NCI-H1105 (cell line): ENCODE measurements at regions not wholly inside any gene's neighbourhood (a gene's known extent, or its start where the extent isn't known, plus 50 kb on each side); places are given as distances from the start of the nearest gene placed in this dataset.

ENCODE experiments used
- DNase-seq: peaks from one replicate; lab custom pipeline; 2025; lab: John Stamatoyannopoulos, UW

DNA sequence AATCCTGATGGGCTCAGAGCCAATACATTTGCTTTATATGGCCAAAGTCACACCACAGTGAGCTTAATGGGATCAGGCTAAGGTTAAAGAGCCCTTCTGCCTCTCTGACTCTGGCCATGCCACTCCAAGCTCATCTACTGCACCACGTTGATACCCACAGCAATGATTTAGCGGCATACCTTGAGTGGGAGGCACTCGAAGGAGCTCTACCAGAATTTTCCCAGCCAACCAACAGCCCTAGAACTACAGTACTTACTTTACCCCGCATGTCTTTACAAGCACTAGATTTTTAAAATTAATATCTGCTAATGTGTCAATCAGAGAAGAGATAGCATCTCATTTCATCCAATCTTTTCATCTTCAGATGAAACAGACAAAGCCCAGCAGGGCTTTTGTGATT is 300.5 kb downstream of the GRIN2B start:
- no peak for DNase-seq

DNA sequence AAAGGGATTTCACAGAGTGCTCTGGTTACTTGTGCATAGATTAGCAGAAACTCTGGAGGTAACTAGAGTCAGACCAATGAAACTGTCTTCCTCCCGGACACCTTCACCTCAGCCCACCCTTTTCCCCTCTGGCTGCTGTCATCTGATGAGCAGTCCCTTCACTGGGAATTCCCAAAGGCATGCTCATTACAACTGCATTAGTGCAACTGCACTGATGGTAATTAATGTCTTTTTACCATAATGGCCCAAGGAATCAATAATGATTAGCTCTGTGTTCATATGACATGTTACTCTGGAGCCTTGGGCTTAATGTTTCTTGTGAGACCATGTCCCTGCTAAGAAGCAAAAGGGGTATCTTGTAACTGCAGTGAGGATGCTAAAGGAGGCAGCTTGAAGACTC is 304.5 kb downstream of the GRIN2B start:
- no peak for DNase-seq

DNA sequence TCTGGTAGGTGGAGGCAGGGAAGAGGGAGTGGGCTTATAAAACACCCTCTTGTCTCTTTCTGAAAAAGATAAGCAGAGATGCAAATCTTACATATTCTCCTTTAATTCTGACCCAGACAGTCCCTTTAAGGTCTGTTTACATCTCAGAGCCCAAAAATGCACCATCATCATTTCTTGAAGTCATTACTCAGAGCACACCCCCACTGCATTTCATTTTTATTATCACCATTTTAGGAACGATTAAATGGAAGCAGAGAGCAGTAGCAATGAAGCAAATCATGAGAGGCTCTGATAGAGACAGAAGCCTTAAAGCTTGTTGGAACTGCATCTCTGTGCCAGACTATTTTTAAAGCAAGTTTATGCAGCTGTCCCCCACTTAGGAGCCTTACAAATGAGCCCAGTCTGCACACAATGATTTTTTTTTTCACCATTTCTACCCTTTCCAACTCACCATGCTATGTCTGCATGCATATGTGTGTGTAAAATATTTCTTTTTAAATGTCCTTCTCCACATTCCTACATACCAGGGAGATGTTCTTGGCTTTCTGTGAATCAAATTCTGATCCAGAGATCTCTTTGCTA is 311.0 kb downstream of the GRIN2B start:
- DNase-seq: no peak

DNA sequence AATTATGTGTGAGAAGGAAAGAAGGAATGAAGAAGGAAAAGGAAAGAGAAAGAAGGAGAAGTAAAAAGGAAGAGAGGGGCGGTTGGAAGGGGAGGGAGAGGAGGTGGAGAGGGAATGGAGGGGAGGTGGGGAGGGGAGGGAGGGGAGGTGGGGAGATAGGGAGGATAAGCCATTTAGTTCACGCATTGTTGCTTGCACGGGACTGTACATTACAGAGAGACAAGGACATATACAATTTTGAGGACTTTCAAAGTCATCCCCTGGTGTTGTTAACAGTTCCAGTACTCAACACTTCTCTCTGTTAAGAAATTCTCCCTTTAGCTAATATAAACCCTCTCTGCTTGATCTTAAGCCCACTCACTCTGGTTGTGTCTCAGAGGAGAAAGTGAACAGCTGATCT is 312.5 kb downstream of the GRIN2B start:
- no peak for DNase-seq

DNA sequence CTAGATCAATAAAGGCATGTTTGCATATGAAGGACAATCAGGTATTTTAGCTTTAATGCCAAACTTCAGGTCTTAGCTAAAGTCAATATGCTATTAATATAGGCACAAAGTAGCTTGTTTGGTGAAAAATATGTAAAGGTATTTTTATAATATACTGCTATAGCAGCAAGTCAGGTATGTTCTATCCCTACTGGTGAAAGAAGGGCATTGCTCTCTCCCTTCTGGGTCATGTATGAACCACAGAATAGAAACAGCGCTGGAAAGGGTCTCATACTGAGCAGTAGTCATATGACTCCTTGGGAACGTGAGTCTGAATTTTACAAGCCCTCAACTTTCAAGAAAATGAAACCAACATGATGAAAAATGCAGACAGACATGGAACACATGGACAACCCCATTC is 314.6 kb downstream of the GRIN2B start:
- DNase-seq: no peak

DNA sequence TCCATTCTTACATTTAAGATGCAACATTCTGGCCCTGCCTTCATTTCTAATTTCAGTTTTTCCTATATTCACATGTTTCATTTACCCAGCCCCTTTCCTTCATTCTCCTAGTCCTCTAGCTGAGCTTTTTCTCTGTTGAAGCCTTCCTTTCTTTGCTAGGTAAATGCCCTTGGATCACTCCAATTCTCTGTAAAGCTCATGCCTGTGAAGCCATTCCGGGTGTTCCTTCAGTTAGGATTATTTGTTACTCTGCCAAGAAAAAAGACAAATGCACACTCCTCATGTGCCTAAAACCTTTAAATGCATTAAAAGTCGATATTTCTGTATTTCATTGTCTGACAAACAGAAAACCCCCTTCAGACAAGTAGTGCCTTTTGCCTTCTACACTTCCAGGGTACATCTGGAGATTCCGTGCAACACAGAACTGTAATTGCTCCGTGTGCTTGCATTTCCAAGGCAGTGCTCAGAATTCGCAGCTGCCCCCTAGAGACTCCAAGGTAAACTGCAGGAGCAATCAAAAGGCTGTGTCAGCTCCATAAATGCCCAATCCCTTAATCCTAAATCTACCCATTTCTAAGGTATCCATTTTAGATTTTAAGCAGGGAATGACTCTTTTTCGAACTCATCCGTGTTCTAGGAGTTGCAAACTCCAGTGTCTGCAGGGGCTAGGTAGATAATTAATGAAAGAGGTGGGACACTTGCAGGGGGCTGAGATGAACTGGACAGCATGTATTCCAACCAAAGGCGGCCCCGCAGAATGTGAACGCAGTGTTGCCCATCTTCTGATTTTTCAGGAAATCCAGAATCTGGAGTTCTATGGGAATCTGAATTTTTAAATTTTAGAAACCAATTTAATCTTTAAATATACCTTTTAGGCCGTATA is 320.2 kb downstream of the GRIN2B start:
- peak; percentile 46 for DNase-seq

DNA sequence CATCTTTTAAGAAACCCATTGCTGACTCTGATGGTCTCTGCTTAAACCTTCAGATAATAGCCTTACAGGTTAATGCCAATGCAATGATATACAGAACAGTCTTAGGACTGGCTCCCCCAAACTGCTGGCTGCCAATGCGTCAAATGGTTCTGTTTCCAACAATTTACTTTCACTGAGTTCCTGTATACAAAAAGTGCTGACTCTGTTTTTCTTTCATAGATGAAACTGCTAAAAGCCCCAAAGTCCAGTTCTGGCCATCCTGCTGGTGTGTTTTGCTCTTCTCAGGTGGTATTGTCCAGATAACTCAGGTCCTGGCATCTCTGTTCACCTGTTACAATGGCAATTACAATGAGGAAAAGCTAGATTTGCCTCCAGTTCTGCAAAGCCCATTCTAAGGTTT is 326.9 kb downstream of the GRIN2B start:
- DNase-seq: no peak

DNA sequence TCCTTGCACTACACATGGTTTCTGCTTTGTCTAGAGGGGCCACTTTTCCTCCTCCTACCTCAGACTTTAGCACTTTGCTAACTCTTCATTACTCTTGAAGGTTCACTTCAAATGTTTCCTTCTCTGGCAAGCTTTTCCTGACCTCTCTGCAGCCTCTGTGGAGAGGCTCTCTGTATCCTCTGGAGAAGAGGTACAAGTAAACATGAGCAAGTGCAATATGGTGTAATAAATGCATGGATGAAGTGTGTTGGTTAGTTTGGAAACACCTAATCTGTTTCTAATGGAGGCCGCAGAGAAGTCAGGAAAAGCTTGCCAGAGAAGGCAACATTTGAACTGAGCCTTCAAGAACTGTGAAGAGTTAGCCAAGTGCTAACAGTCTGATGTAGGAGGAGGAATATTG is 329.3 kb downstream of the GRIN2B start:
- no peak for DNase-seq

DNA sequence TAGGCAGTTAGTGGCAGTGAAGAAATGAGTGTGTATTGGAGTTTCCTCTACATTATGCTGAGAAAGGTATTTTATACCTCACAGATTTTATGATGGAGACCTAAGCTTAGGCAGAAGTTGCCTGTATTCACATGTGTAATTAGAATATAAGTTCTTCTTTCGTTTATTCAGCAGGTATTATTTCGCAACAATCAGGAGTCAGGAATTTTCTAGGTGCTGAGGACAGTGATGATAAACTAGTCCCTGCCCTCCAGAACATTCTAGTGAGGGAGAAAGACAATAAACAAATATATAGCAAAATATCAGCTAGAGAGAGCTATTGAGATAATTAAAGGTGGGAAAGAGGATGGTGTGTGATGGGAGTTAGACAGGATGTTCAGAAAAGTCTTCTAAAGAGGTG is 345.7 kb downstream of the GRIN2B start:
- no peak for DNase-seq

DNA sequence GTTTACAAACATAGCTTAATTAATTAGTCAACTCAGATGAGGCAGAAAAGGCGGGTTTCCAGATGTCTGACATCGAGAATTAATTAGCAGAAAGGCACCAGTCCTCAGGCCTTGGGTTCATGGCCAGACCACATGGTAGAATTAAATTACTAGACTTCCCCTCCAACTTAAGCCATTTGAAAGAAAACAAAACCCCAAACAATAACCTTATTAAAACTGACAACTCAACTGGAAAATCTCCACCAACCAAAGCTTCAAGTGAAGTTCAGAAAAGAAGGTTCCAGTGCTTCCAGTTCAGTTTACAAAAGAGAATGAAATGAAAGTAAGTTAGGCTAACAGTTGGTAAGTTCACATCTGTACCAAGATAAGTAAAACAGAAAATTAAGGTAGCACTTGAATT is 349.5 kb downstream of the GRIN2B start:
- DNase-seq: no peak

DNA sequence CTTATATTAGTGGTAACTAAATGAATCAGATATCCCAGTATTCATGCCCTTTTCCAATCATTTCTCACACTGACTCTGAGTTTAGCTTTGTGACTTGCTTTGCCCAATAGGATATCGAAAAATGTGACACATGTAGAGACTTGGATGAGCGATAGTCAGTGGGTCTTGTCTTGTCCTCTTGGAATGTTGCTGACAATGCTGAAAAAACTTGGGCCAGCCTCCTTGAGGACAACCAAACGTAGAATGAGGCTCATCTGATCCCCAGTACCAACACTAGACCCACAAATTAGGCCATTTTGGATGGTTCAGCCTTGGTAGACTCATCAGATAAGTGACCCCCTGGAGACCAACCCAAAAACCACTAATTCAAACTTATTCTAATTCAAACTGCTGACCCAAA is 351.0 kb downstream of the GRIN2B start:
- DNase-seq: no peak

DNA sequence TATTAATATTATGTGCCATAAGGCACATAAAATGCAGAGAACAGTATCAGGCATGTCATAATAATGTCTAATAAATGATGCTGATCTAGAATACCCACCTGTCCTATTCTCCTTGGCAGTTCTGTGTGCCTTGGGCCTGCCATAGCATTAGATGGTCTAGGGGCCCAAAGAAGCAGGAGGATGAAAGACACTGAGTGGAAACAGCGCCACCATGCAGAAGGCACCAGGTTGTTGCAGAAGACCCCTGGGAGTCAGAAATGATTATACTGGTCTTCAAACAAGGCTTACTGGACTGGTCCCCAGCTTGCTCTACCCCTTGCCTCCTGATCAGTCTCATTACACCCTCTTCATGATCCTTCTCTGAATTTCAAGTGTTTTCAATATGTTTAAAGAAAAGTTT is 353.3 kb downstream of the GRIN2B start:
- no peak for DNase-seq

DNA sequence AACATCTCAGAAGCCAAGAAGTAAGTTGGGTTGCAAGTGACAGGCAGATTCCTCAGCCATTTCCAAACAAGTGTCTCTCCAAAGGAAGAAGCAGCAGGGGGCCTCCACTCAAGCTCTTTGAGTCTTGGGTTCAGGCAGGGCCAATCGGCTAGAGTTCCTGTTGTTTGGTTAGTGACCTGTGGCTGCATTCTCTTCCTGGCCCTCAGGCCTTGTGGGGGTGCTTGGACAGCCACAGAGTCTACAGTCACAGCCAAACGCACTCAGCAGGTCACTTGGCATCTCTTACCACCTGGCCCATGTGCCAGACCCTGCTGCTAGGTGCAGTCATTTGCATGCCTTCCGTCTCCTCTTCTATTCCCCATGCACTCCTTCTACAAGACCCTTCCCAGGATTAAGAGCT is 353.9 kb downstream of the GRIN2B start:
- DNase-seq: no peak

DNA sequence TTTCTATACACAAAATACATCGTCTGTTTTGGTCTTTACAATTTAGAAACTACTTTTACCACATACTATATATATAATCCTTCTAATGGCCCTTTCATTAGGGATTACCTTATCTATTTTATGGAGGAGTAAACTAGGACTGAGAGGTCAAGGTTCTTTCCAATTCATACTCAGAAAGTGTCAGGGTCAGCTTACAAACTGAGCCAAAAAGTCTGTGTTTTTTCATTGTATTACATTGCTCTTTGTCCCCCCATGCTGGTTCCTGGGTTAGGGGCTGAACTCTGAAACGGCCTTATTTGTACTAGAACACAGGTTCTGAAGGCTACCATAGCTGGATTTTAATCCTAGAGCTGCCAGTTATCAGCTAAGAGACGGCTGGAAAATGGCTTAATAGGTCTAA is 368.1 kb downstream of the GRIN2B start:
- DNase-seq: no peak

DNA sequence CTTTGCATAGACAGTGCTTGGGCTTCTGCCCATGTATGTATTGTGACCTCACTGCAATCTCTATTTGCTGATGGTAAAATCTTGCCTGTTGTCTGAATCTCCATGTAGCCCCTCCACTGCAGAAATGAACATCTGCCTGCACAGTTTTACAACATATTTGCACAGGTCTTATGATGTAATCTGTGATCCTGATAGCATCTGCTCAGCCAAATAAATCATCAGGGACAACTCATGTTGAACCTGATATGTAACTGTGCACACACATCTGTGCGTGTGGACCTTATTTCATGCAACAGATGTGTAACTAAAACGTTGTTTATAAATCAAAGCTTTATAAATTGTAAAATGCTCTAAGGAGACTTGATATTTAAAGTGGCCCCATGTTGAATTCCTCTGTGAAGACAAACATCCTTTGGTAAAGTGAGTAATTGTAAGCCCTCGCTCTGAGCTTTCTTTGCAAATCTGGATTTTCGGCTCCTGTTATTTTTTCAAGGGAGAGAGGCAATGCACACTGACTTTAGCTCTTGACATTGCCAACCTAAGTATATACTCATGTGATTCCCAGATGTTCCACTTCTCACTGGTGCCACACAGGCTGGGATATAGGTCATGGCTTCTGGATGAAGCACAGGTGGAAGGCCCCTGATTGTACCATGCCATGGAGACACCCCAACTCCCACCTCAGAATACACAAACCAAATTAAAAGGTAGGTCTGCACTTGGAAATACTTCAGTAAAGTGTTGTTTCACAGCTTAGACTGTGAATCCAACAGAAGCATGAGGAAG is 371.3 kb downstream of the GRIN2B start:
- DNase-seq: no peak

DNA sequence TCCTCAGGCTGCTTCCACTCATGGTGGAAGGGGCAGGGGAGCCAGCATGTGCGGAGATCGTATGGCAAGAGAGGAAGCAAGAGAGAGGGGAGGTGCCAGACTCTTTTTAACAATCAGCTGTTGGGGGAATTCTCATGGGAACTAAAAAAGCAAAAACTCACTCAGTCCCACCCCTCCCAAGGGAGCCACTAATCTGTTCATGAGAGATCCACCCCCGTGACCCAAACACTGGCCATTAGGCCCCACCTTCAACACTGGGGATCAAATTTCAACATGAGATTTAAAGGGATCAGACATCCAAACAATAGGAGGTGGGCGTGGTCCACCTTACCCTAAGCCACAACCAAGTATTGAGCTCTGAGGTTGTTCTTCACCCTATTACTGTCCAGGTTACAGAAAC is 375.1 kb downstream of the GRIN2B start:
- DNase-seq: no peak

DNA sequence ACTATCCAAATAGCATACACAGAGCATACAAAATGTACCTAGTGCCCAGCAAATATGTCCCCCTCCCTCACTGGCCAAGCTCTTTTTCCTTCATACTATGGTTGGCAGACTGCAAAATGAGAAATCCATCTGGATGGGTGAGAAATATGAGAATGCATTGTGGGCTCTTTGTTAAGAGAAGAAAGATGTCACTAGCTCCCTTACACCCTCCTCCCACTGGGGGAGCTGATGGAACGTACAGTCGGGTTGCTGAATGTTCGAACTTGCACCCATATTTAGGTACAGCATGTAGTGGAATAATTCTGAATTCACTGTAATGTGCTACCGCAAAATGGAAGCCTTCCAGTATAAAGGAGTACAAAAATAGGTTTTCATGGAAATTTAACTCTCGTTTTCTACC is 377.4 kb downstream of the GRIN2B start:
- no peak for DNase-seq

DNA sequence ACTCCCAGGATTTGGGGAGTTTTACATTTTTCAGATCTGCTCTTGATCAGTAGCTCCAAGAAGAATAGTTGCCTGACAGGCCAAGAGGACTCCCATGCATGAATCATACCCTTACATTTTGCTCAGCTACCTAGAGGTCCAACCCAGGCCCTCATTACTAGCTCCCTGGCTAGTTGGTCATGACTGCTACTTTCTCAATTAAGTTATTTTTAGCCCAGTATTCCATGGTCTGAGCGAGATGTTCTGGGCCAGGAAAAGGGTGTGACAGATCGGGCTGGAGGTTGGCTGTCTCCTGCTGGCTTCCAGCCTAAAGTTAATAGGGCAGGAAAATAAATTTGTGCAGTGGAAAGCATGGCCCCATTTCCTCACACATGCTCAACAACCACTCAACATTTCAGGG is 379.2 kb downstream of the GRIN2B start:
- no peak for DNase-seq

DNA sequence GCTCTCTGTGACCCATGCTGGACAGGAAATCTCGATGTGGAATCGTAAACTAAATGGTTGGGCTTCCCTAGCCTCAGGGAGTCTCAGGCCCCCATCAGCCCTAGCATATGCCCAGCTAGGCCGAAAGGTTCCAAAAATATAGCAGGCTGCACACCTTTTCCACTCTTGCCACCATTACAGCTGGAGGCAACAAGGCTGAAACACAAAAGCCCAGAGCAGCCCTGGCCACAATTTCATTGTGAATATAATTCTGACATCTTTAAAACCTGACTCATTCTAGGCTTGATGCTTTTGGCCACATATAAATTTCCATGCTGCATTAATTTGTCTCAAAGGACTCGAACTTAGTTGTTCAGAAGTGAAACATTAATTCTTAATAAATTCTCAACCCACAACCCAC is 382.2 kb downstream of the GRIN2B start:
- no peak for DNase-seq

DNA sequence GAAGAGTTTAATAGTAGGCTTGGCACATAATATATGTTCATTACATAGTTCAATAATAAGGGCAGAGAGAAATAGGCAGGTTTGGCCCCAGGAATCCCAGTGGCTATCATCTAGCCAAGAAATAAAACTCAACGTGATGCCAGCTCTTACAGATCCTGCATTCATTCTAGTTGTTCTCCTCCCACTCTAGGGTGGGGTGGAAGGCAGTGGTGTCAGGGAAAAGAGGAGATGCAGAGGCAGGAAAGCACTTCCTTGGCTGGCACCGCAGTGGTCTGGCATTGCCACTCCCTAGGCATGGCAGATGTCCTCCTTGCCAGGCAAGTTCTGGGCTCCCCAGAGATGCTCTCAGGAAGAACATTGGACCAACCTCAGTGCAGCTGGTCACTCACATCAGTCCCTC is 383.6 kb downstream of the GRIN2B start:
- no peak for DNase-seq

DNA sequence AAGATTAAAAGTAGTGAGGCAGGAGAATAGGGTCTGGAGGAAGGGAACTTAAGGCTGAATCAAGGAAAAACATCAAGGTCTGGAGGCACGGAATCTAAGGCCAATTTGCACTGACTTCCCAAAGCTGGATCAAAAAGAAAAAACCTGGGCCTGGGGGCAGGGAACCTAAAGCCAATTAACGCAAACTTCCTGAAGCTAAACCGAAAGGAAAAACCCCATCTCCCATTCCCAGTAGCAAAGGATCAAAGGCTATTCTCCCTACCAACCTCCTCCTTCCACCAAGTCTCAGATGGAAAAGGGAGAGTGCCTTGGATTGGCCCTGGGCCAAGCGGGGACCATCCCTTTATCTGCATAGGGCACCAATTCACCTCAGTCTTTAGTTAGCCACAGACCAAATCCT is 384.2 kb downstream of the GRIN2B start:
- DNase-seq: no peak

DNA sequence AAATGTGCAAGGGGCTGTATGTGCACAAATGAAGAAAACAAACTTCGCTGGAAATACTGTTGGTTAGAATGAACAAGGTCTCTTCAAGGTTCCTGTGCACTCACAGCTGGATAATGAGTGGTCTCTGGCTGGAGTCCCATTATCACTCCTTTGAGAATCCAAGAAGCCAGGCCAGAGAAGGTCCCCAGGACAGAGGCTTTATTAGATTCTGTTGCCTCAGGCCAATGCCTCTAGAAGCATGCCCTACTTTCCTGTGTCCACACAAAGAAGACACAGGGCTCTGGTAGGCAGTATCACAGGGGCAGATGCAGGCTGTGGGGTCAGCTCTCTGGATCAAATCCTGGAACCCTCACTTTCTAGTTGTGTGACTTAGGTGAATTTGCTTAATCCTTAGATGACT is 384.7 kb downstream of the GRIN2B start:
- no peak for DNase-seq
